Neural crest cell (in vitro differentiated cells): ENCODE measurements at regions not wholly inside any gene's neighbourhood (a gene's known extent, or its start where the extent isn't known, plus 50 kb on each side); places are given as distances from the start of the nearest gene placed in this dataset.

Source experiments
- DNase-seq: peaks from one replicate; pipeline ENCODE4 v3.0.0; 2021; ENCODE audit warnings: low read depth, mixed read lengths, low spot score
- H3K27ac Mint-ChIP-seq: one replicate; pipeline ENCODE4 v1.8.0; 2021; ENCODE audit warnings: mild to moderate bottlenecking, mixed read lengths; ENCODE audit not compliant: unreplicated experiment
- H3K27me3 Mint-ChIP-seq: 2 replicates; pipeline ENCODE4 v1.8.0; 2021; ENCODE audit warnings: low read depth, mild to moderate bottlenecking, mixed read lengths
- H3K36me3 Mint-ChIP-seq: 2 replicates; pipeline ENCODE4 v1.8.0; 2021; ENCODE audit warnings: low read depth, mild to moderate bottlenecking, mixed read lengths
- H3K4me1 Mint-ChIP-seq: 2 replicates; pipeline ENCODE4 v1.8.0; 2021; ENCODE audit warnings: mixed read lengths
- H3K4me3 Mint-ChIP-seq: one replicate; pipeline ENCODE4 v1.8.0; 2021; ENCODE audit warnings: mild to moderate bottlenecking, mixed read lengths
- H3K9me3 Mint-ChIP-seq: 2 replicates; pipeline ENCODE4 v1.8.0; 2021; ENCODE audit warnings: mixed read lengths
- CTCF ChIP-seq: fragments of 200-600 bp; sonication (generic); conservative IDR thresholded peaks from 2 replicates; pipeline ENCODE4 v1.5.0; 2021; ENCODE audit warnings: antibody characterized with exemption, mild to moderate bottlenecking

GRCh38 chr2:156901373-156902031 is 356.0 kb upstream of the GALNT5 start:
- H3K9me3 Mint-ChIP-seq: peaks cover 4% of the 10 kb centered on the region
- no peak for TF ChIP-seq CTCF
- no peak overlapping the region for H3K4me3 Mint-ChIP-seq
- H3K36me3 Mint-ChIP-seq: peaks cover 3% of the 10 kb centered on the region
- H3K4me1 Mint-ChIP-seq: peaks cover 8% of the 10 kb centered on the region
- no peaks in the 10 kb centered on the region for H3K27me3 Mint-ChIP-seq
- no peak for DNase-seq
- no peak overlapping the region for H3K27ac Mint-ChIP-seq

- H3K36me3 Mint-ChIP-seq: no peaks in the 10 kb centered on the region
- DNase-seq: no peak
- H3K27me3 Mint-ChIP-seq: no peaks in the 10 kb centered on the region
- peaks cover 8% of the 10 kb centered on the region for H3K4me1 Mint-ChIP-seq
- no peak overlapping the region for H3K4me3 Mint-ChIP-seq
- TF ChIP-seq CTCF: no peak
- H3K9me3 Mint-ChIP-seq: no peaks in the 10 kb centered on the region
- no peak overlapping the region for H3K27ac Mint-ChIP-seq
Measured at GRCh38 chr2:156903335-156903734, 354.2 kb upstream of the GALNT5 start.

GRCh38 chr2:156907806-156908205 is 349.7 kb upstream of the GALNT5 start:
- H3K4me1 Mint-ChIP-seq: peaks cover 16% of the 10 kb centered on the region
- H3K4me3 Mint-ChIP-seq: no peak overlapping the region
- no peaks in the 10 kb centered on the region for H3K9me3 Mint-ChIP-seq
- no peak overlapping the region for H3K27ac Mint-ChIP-seq
- TF ChIP-seq CTCF: no peak
- DNase-seq: no peak
- H3K36me3 Mint-ChIP-seq: no peaks in the 10 kb centered on the region
- no peaks in the 10 kb centered on the region for H3K27me3 Mint-ChIP-seq

GRCh38 chr2:156908825-156909224 is 348.7 kb upstream of the GALNT5 start:
- no peak for TF ChIP-seq CTCF
- peaks cover 16% of the 10 kb centered on the region for H3K4me1 Mint-ChIP-seq
- no peaks in the 10 kb centered on the region for H3K9me3 Mint-ChIP-seq
- H3K27ac Mint-ChIP-seq: no peak overlapping the region
- DNase-seq: no peak
- H3K4me3 Mint-ChIP-seq: no peak overlapping the region
- H3K27me3 Mint-ChIP-seq: no peaks in the 10 kb centered on the region
- no peaks in the 10 kb centered on the region for H3K36me3 Mint-ChIP-seq

DNA sequence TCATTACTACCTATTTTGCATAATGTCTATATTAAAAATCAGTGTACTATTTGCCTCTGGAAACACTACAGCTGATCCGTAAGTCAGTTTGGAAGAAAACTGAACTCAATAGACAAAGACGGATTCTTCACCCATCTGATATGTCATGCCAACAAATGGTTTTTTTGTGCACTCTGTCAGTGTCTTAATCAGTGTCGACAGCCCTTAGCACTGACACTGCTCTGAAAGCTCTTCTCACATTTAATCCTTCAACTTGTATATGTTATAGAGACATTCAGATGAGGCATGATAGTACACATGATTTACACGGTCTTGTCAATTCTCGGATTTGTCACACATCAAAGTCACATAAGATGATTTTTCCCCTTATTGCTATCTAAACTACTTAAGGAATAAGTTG is 347.5 kb upstream of the GALNT5 start:
- H3K27ac Mint-ChIP-seq: no peak overlapping the region
- H3K27me3 Mint-ChIP-seq: no peaks in the 10 kb centered on the region
- no peak for DNase-seq
- TF ChIP-seq CTCF: no peak
- peaks cover under 1% of the 10 kb centered on the region for H3K9me3 Mint-ChIP-seq
- no peaks in the 10 kb centered on the region for H3K36me3 Mint-ChIP-seq
- no peak overlapping the region for H3K4me3 Mint-ChIP-seq
- H3K4me1 Mint-ChIP-seq: peaks cover 16% of the 10 kb centered on the region
